ENCODE measurements at regions not wholly inside any gene's neighbourhood (a gene's known extent, or its start where the extent isn't known, plus 50 kb on each side); places are given as distances from the start of the nearest gene placed in this dataset.

- Histone ChIP-seq H3K79me1 (ENCODE audit: low read depth in 1 of 2, low read length in 2 of 2) (no peaks in the 10 kb centered on the region), H3K18ac (ENCODE audit: low read depth, low read length) (no peak overlapping the region), H2BK20ac (ENCODE audit: low read depth, low read length) (no peak overlapping the region), H3K9me1 (ENCODE audit: insufficient read depth, low read length) (no peaks in the 10 kb centered on the region), H3K56ac (ENCODE audit: extremely low read depth, insufficient read depth, low read length) (no peak overlapping the region), H2AFZ (replicated peaks; ENCODE audit: low read length, poor library complexity) (no peak overlapping the region), H3K4me1 (ENCODE audit: control insufficient read depth, insufficient read depth, low read length) (no peaks in the 10 kb centered on the region), H2AK9ac (replicated peaks; ENCODE audit: low read depth, low read length, poor library complexity) (no peak overlapping the region), H3K9ac (ENCODE audit: low read depth, low read length) (no peak overlapping the region), H3K23ac (ENCODE audit: low read depth, low read length) (no peak overlapping the region), H2AK5ac (ENCODE audit: low read depth, low read length) (no peak overlapping the region), H3K4me2 (ENCODE audit: low read depth, low read length) (no peak overlapping the region), H2BK5ac (ENCODE audit: low read depth, low read length, poor library complexity, severe bottlenecking) (no peak overlapping the region), H2BK15ac (ENCODE audit: low read depth, low read length) (no peak overlapping the region), H3K27ac (ENCODE audit: insufficient read depth, low read length) (no peak overlapping the region), H4K20me1 (ENCODE audit: insufficient read depth, low read length) (no peaks in the 10 kb centered on the region), H3K4me3 (ENCODE audit: insufficient read depth, low read depth, low read length) (no peak overlapping the region), H3K36me3 (ENCODE audit: control insufficient read depth, insufficient read depth, low read length) (no peaks in the 10 kb centered on the region), H4K5ac (ENCODE audit: low read depth, low read length) (no peak overlapping the region), H3K14ac (replicated peaks; ENCODE audit: low read depth, low read length) (no peak overlapping the region), H3K27me3 (ENCODE audit: control insufficient read depth, insufficient read depth, low read length) (no peaks in the 10 kb centered on the region), H4K91ac (ENCODE audit: insufficient read depth, low read depth, low read length) (no peak overlapping the region), H3K9me3 (ENCODE audit: control insufficient read depth, insufficient read depth, low read length) (no peaks in the 10 kb centered on the region), H3K4ac (ENCODE audit: low read depth, low read length) (no peak overlapping the region), H4K8ac (ENCODE audit: low read depth in 2 of 2, low read length in 2 of 2) (no peak overlapping the region), H2BK120ac (ENCODE audit: low read depth, low read length) (no peak overlapping the region)
- POLR2A ChIA-PET (ENCODE audit: unreplicated experiment), result no interaction called here
- BruUV-seq (replicated peaks), result no TSS peak
- intact Hi-C loops (cut with micrococcal nuclease), result no loop called here
- no peak for ATAC-seq (ENCODE audit: low read depth)
- dilution Hi-C loops (cut with HindIII; ENCODE audit: low sequenced_read_pairs, unreplicated experiment), result no loop called here
- TF ChIP-seq RCOR1 (IDR thresholded peaks at IDR 0.05; ENCODE audit: insufficient replicate concordance, low read length) (no peak), CEBPB (IDR thresholded peaks at IDR 0.05; ENCODE audit: low read depth, low read length) (no peak), NFE2L2 (IDR thresholded peaks at IDR 0.05; ENCODE audit: low read depth, low read length) (no peak), FOS (IDR thresholded peaks at IDR 0.05; ENCODE audit: low read depth, low read length) (no peak)
- no peak for DNase-seq
- no CpG with 5 or more reads among the region's 4 CpGs for WGBS, 2 experiments (ENCODE audit: extremely low coverage in 2 of 2, insufficient read length in 1 of 2)
- CTCF ChIA-PET, result no interaction called here
- in situ Hi-C loops (cut with MboI; ENCODE audit: low sequenced_read_pairs), result no loop called here
Observed at GRCh38 chr6:50116797-50117542, 67.2 kb upstream of the DEFB112 start.
